Astrocyte of the cerebellum (primary cell): ENCODE measurements at regions not wholly inside any gene's neighbourhood (a gene's known extent, or its start where the extent isn't known, plus 50 kb on each side); places are given as distances from the start of the nearest gene placed in this dataset.

Source experiments
- DNase-seq: peaks from one replicate; pipeline ENCODE4 v3.0.0-alpha.2; 2011; ENCODE audit warnings: low read depth
- H3K4me3 ChIP-seq: 2 replicates; pipeline ENCODE4 v1.5.1; 2011; ENCODE audit warnings: mild to moderate bottlenecking, low read depth, low read length, moderate library complexity
- CTCF ChIP-seq: IDR thresholded peaks from 2 replicates; pipeline ENCODE4 v1.5.1; 2012; ENCODE audit warnings: low read length, low read depth, moderate library complexity, mild to moderate bottlenecking; ENCODE audit errors: missing control alignments
- in situ Hi-C: cut with HindIII; loops from 2 replicates; pipeline ENCODE4 v1.10.0; 2017; ENCODE audit warnings: low sequenced_read_pairs

GRCh38 chr13:69101841-69102240 is 1005.8 kb upstream of the ATXN8OS start:
- no peak for DNase-seq
- no peak overlapping the region for H3K4me3 ChIP-seq
- TF ChIP-seq CTCF: no peak
- in situ Hi-C loops: no loop called here

GRCh38 chr13:69094485-69094884 is 1013.1 kb upstream of the ATXN8OS start:
- no peak overlapping the region for H3K4me3 ChIP-seq
- DNase-seq: no peak
- no peak for TF ChIP-seq CTCF
- in situ Hi-C loops: no loop called here

- no peak for TF ChIP-seq CTCF
- in situ Hi-C loops: no loop called here
- no peak overlapping the region for H3K4me3 ChIP-seq
- no peak for DNase-seq
These were observed 1014.9 kb upstream of the ATXN8OS start for GRCh38 chr13:69092615-69093322.

- in situ Hi-C loops: no loop called here
- no peak for TF ChIP-seq CTCF
- H3K4me3 ChIP-seq: no peak overlapping the region
- DNase-seq: no peak
These were observed 1030.4 kb upstream of the ATXN8OS start for GRCh38 chr13:69077267-69077666.

- in situ Hi-C loops: no loop called here
- DNase-seq: no peak
- no peak overlapping the region for H3K4me3 ChIP-seq
- no peak for TF ChIP-seq CTCF
These were observed 1038.0 kb upstream of the ATXN8OS start for GRCh38 chr13:69069554-69070133.

- TF ChIP-seq CTCF: no peak
- DNase-seq: no peak
- in situ Hi-C loops: no loop called here
- no peak overlapping the region for H3K4me3 ChIP-seq
These were observed 1056.9 kb upstream of the ATXN8OS start for GRCh38 chr13:69050696-69051095.
